ENCODE measurements at regions not wholly inside any gene's neighbourhood (a gene's known extent, or its start where the extent isn't known, plus 50 kb on each side); places are given as distances from the start of the nearest gene placed in this dataset.

DNA sequence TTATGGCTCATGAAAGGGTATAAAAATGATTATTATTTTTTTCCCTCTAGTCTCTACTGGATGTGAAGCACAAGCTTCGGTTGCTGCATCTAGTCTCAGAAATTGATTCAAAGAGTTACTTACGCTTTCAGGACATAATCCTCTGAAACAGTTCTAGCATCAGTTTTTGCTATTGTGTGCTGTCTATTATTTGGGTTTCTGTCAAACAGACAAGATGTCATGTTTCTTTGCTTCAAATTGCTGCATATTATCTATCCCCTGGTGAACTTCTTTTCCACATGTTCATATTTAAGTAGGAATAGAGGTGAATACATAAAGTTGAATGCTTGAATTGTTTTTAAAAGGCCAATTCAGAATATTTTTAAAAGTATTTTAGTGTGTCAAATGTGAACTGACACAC, 161.6 kb upstream of the GBE1 start:
- TF ChIP-seq CTCF (IDR thresholded peaks at IDR 0.05) (no peak), EP300 (IDR thresholded peaks at IDR 0.05) (no peak), POLR2AphosphoS5 (IDR thresholded peaks at IDR 0.05) (no peak), POLR2A (IDR thresholded peaks at IDR 0.05) (no peak)

Data from upper lobe of left lung (tissue), 4 donors.